SK-N-SH treated with all-trans-retinoic acid at 6 μM for 48 hours (cell line): ENCODE measurements at regions not wholly inside any gene's neighbourhood (a gene's known extent, or its start where the extent isn't known, plus 50 kb on each side); places are given as distances from the start of the nearest gene placed in this dataset.

ENCODE experiments used
- PATZ1 ChIP-seq: fragments of 250-450 bp; sonication (Bioruptor Pico); IDR thresholded peaks from 2 replicates; pipeline ENCODE4 v1.8.0; 2020; ENCODE audit warnings: mild to moderate bottlenecking, moderate library complexity, borderline replicate concordance
- ZC3H10 ChIP-seq: fragments of 250-450 bp; sonication (Bioruptor Pico); IDR thresholded peaks from 2 replicates; pipeline ENCODE4 v1.5.1; 2021; ENCODE audit warnings: mild to moderate bottlenecking, moderate library complexity
- ZFP3 ChIP-seq: fragments of 250-450 bp; sonication (Bioruptor Pico); IDR thresholded peaks from 2 replicates; pipeline ENCODE4 v1.5.0; 2020; ENCODE audit warnings: mild to moderate bottlenecking, moderate library complexity

DNA sequence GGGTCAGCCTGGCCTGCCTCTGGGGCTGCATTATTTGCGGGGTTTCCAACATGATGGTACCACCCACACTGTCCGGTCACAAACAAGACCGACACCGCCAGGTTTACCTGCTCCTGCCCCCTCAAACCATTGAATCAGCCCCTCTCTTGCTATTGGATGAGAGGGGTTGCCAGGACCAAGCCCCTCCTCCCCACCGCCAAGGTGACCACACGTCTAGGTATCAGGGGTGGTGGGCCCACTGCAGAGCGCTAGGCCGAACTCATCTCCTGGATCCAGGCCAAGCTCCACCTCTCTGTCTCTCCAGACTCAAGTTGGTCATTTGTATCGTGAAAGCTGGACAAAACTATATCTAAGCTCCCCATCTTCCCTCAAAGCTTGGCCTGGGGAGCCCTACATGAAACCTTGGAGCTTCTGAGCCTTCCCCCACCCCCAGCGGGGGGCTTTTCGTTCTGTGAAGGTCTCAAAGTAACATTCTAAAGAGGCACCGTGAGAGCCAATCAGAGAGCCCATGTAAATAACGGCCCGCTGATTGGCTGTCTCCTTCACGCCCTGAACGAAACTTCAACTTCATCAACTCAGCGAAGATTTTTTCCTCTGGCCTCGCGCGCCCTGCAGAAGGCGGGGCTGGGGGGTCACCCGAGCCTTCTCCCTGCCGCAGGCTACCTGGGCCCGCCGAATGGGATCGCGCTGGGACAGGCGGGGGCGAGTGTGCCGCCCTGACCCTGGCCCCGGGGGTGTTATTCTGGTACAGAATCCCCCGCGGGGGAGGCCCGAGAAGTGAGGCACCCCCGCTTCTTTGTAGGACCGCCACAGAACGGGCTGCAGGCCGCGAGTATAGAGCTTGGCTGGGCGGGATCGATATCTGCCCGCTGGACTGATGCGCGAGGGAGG, 49.6 kb upstream of the PSD2 start:
- TF ChIP-seq PATZ1 (CRISPR knock-in tag) (no peak; the same call in 1 of the 2 replicates), ZFP3 (no peak), ZC3H10 (CRISPR knock-in tag) (no peak)
